GM12891 (cell line): ENCODE measurements at regions not wholly inside any gene's neighbourhood (a gene's known extent, or its start where the extent isn't known, plus 50 kb on each side); places are given as distances from the start of the nearest gene placed in this dataset.

Experiments used
- POLR2A ChIP-seq: IDR thresholded peaks from 2 replicates; pipeline ENCODE4 v1.6.1; 2011; ENCODE audit warnings: low read depth, low read length, control low read depth
- POLR2AphosphoS5 ChIP-seq: IDR thresholded peaks from 2 replicates; pipeline ENCODE4 v1.6.1; 2011; ENCODE audit warnings: low read depth, low read length, control low read depth
- SPI1 ChIP-seq: IDR thresholded peaks from 2 replicates; pipeline ENCODE4 v1.6.1; 2011; ENCODE audit warnings: low read depth, low read length, control low read depth
- TAF1 ChIP-seq: IDR thresholded peaks from 2 replicates; pipeline ENCODE4 v1.6.1; 2011; ENCODE audit warnings: low read depth, low read length, control low read depth

GRCh38 chr12:69027411-69027881 is 94.5 kb upstream of the CPM start:
- TF ChIP-seq POLR2A, result no peak
- no peak for TF ChIP-seq POLR2AphosphoS5
- TF ChIP-seq SPI1, result no peak
- no peak for TF ChIP-seq TAF1
